SK-N-SH (cell line): ENCODE measurements at regions not wholly inside any gene's neighbourhood (a gene's known extent, or its start where the extent isn't known, plus 50 kb on each side); places are given as distances from the start of the nearest gene placed in this dataset.
A peak's percentile ranks its signal among the peaks of the same experiment; 100 is the strongest.

ENCODE experiments used
- CTCF ChIA-PET: fragments of 300-600, 350-600 bp; formaldehyde crosslinking; extraction: SDS; loops from one replicate; lab custom pipeline; 2021; lab: Yijun Ruan, JAX
- POLR2A ChIA-PET: fragments of 350-600 bp; sonication (Branson Sonifier 250); formaldehyde crosslinking; extraction: SDS; loops from one replicate; lab custom pipeline; 2020; ENCODE audit warnings: antibody characterized with exemption, inconsistent platforms; lab: Yijun Ruan, JAX
- DNase-seq: peaks from one replicate; pipeline ENCODE4 v3.0.0; 2012
- H2AFZ ChIP-seq: fragments of 200-600 bp; sonication (generic); 2 replicates; pipeline ENCODE4 v1.8.1; 2016; ENCODE audit warnings: antibody characterized with exemption, mild to moderate bottlenecking, low read depth
- H3F3A ChIP-seq: fragments of 200-600 bp; sonication (generic); replicated peaks from 2 replicates; pipeline ENCODE3; 2016; ENCODE audit warnings: antibody characterized with exemption, mild to moderate bottlenecking; ENCODE audit not compliant: insufficient read depth
- H3K27ac ChIP-seq, 2 experiments: fragments of 200-500 bp in 1 of 2; fragments of 200-600 bp in 1 of 2; sonication (Bioruptor generic) in 1 of 2; sonication (generic), shearing (Covaris generic) in 1 of 2; 2 replicates each; pipeline versions ENCODE4 v1.5.1 to v1.6.1; 2014 to 2016; ENCODE audit warnings: low read depth in 2 of 2, inconsistent platforms in 1 of 2, low read length in 1 of 2, mild to moderate bottlenecking in 1 of 2, mixed read lengths in 1 of 2
- H3K27me3 ChIP-seq: fragments of 200-600 bp; sonication (generic), shearing (Covaris generic); 2 replicates; pipeline ENCODE4 v1.6.1; 2016; ENCODE audit warnings: mixed run types; ENCODE audit not compliant: insufficient read depth
- H3K36me3 ChIP-seq, 2 experiments: fragments of 200-500 bp in 1 of 2; fragments of 200-600 bp in 1 of 2; sonication (Bioruptor generic) in 1 of 2; sonication (generic) in 1 of 2; replicated peaks in 1 of 2; 2 replicates each; pipeline versions ENCODE3 to v1.5.1; 2014 to 2016; ENCODE audit warnings: low read length in 1 of 2, mild to moderate bottlenecking in 1 of 2; ENCODE audit not compliant: insufficient read depth in 2 of 2, control insufficient read depth in 1 of 2
- H3K4me1 ChIP-seq, 2 experiments: fragments of 200-500 bp in 1 of 2; fragments of 200-600 bp in 1 of 2; sonication (Bioruptor generic) in 1 of 2; sonication (generic), shearing (Covaris generic) in 1 of 2; 2 replicates each; pipeline versions ENCODE4 v1.5.1 to v1.6.1; 2014 to 2016; ENCODE audit warnings: low read depth in 1 of 2, low read length in 1 of 2, mixed run types in 1 of 2; ENCODE audit not compliant: insufficient read depth in 2 of 2, control insufficient read depth in 1 of 2
- H3K4me2 ChIP-seq: fragments of 200-600 bp; sonication (generic), shearing (Covaris generic); 2 replicates; pipeline ENCODE4 v1.6.1; 2017; ENCODE audit warnings: mixed run types
- H3K4me3 ChIP-seq, 2 experiments: fragments of 200-500 bp in 1 of 2; fragments of 200-600 bp in 1 of 2; sonication (Bioruptor generic) in 1 of 2; sonication (generic), shearing (Covaris generic) in 1 of 2; 2 replicates each; pipeline versions ENCODE4 v1.5.1 to v1.8.1; 2014 to 2016; ENCODE audit warnings: low read depth in 2 of 2, inconsistent platforms in 1 of 2, low read length in 1 of 2, mild to moderate bottlenecking in 1 of 2, mixed read lengths in 1 of 2, moderate library complexity in 1 of 2
- H3K79me2 ChIP-seq: fragments of 200-600 bp; sonication (generic); 2 replicates; pipeline ENCODE4 v1.8.1; 2017; ENCODE audit warnings: mild to moderate bottlenecking; ENCODE audit not compliant: insufficient read depth
- H3K9ac ChIP-seq: fragments of 200-600 bp; sonication (generic); 2 replicates; pipeline ENCODE4 v1.6.1; 2017; ENCODE audit warnings: mixed run types
- H3K9me2 ChIP-seq: fragments of 200-600 bp; sonication (generic); 2 replicates; pipeline ENCODE4 v1.6.1; 2017; ENCODE audit warnings: mixed run types
- H3K9me3 ChIP-seq: fragments of 200-600 bp; sonication (generic); 2 replicates; pipeline ENCODE4 v1.6.1; 2017; ENCODE audit warnings: mixed run types, mild to moderate bottlenecking, moderate library complexity
- H4K20me1 ChIP-seq: fragments of 200-600 bp; sonication (generic); 2 replicates; pipeline ENCODE4 v1.6.1; 2017; ENCODE audit warnings: mild to moderate bottlenecking, mixed run types; ENCODE audit not compliant: insufficient read depth
- CHD2 ChIP-seq: fragments of 150-350 bp; IDR thresholded peaks from 2 replicates; pipeline ENCODE4 v1.6.1; 2018; ENCODE audit warnings: low read length; ENCODE audit not compliant: partially characterized antibody
- EP300 ChIP-seq, 2 experiments: IDR thresholded peaks; 2 replicates each; pipeline versions ENCODE4 v1.4.0 to v1.6.1; 2012; ENCODE audit warnings: borderline replicate concordance in 1 of 2, low read depth in 1 of 2, low read length in 1 of 2
- JUND ChIP-seq: IDR thresholded peaks from 2 replicates; pipeline ENCODE4 v1.4.0; 2012
- MAX ChIP-seq: IDR thresholded peaks from 2 replicates; pipeline ENCODE4 v1.4.0; 2012; ENCODE audit warnings: low read depth
- PBX3 ChIP-seq: IDR thresholded peaks from 2 replicates; pipeline ENCODE4; 2012
- RAD21 ChIP-seq: IDR thresholded peaks from 2 replicates; pipeline ENCODE4 v1.6.1; 2012; ENCODE audit warnings: mild to moderate bottlenecking, low read length
- SIN3A ChIP-seq: IDR thresholded peaks from 2 replicates; pipeline ENCODE4 v1.6.1; 2012; ENCODE audit warnings: low read depth, mild to moderate bottlenecking, low read length, moderate library complexity, borderline replicate concordance
- SMC3 ChIP-seq: IDR thresholded peaks from 2 replicates; pipeline ENCODE4 v1.6.1; 2012; ENCODE audit warnings: low read depth, low read length, improper control_type of control experiment
- TCF12 ChIP-seq: IDR thresholded peaks from 2 replicates; pipeline ENCODE4 v1.4.0; 2012
- TEAD4 ChIP-seq: IDR thresholded peaks from 2 replicates; pipeline ENCODE4 v1.4.0; 2012; ENCODE audit warnings: mild to moderate bottlenecking, borderline replicate concordance; ENCODE audit not compliant: insufficient read depth
- ZBTB33 ChIP-seq: IDR thresholded peaks from 2 replicates; pipeline ENCODE4 v1.4.0; 2012; ENCODE audit warnings: low read depth, borderline replicate concordance
- WGBS: methylation state at CpG from one replicate; pipeline ENCODE4 v1.1.6; 2017; ENCODE audit warnings: low lambda C conversion rate; 5-methylcytosine and 5-hydroxymethylcytosine counted together

GRCh38 chr18:25701821-25702220 is 349.9 kb upstream of the ZNF521 start:
- Histone ChIP-seq H3K4me3 (no peak overlapping the region), H3K27ac (no peak overlapping the region), H3K4me2 (no peak overlapping the region), H3K27me3 (no peaks in the 10 kb centered on the region; the same call in 1 of the 2 replicates), H3F3A (no peaks in the 10 kb centered on the region), H3K79me2 (no peaks in the 10 kb centered on the region), H4K20me1 (no peaks in the 10 kb centered on the region), H3K9me3 (no peaks in the 10 kb centered on the region), H3K36me3 (no peaks in the 10 kb centered on the region), H3K9me2 (no peaks in the 10 kb centered on the region), H3K9ac (no peak overlapping the region), H3K4me1 (no peaks in the 10 kb centered on the region), H2AFZ (no peak overlapping the region)
- 82% methylated on average over 5 of the region's 5 CpGs for WGBS
- ChIA-PET CTCF (no interaction called here), POLR2A (no interaction called here)
- DNase-seq, result no peak
- TF ChIP-seq SMC3, result no peak
- no peak for TF ChIP-seq RAD21
- TF ChIP-seq ZBTB33, result no peak
- TF ChIP-seq CHD2, result no peak
- no peak for TF ChIP-seq PBX3
- no peak for TF ChIP-seq MAX

- POLR2A ChIA-PET, result no interaction called here
Measured at GRCh38 chr18:25686960-25687500, 335.1 kb upstream of the ZNF521 start.

More at GRCh38 chr18:25686960-25687500, 335.1 kb upstream of the ZNF521 start:
- H3K27me3 ChIP-seq, result no peaks in the 10 kb centered on the region
- peaks cover 4% of the 10 kb centered on the region for H3F3A ChIP-seq
- no peak overlapping the region for H3K9ac ChIP-seq
- H3K27ac ChIP-seq, result no peak overlapping the region
- 23% methylated on average over 3 of the region's 3 CpGs for WGBS
- no peaks in the 10 kb centered on the region for H4K20me1 ChIP-seq
- DNase-seq, result no peak
- H3K9me3 ChIP-seq, result no peaks in the 10 kb centered on the region
- H3K4me2 ChIP-seq, result no peak overlapping the region
- no peaks in the 10 kb centered on the region for H3K4me1 ChIP-seq
- CTCF ChIA-PET, result no interaction called here
- H2AFZ ChIP-seq, result no peak overlapping the region
- no peaks in the 10 kb centered on the region for H3K79me2 ChIP-seq
- no peak overlapping the region for H3K4me3 ChIP-seq
- H3K36me3 ChIP-seq, result no peaks in the 10 kb centered on the region
- 0 out of 2 replicates have a peak, but pooled peaks cover 3% of the 10 kb centered on the region for H3K9me2 ChIP-seq
- TF ChIP-seq SIN3A (no peak), EP300 (IDR thresholded peaks at IDR 0.05; ENCODE audit: borderline replicate concordance in 1 of 2, low read depth in 1 of 2, low read length in 1 of 2) (peak in 1 of 2 experiments; percentile 34; a peak in 1 of 4 replicates), JUND (no peak), TEAD4 (0 out of 2 replicates have a peak, but pooled peaks have one; percentile 25), PBX3 (peak; percentile 61), SMC3 (no peak), TCF12 (peak; percentile 41)
